DND-41 (cell line): ENCODE measurements at regions not wholly inside any gene's neighbourhood (a gene's known extent, or its start where the extent isn't known, plus 50 kb on each side); places are given as distances from the start of the nearest gene placed in this dataset.

Experiments used
- CTCF ChIP-seq: IDR thresholded peaks from 2 replicates; pipeline ENCODE4 v1.5.1; 2012; ENCODE audit warnings: borderline replicate concordance, low read length, moderate library complexity, mild to moderate bottlenecking; ENCODE audit not compliant: poor library complexity, severe bottlenecking; ENCODE audit errors: extremely low read depth
- EZH2 ChIP-seq: IDR thresholded peaks from 3 replicates; pipeline ENCODE4 v1.6.1; 2012; ENCODE audit warnings: borderline replicate concordance, low read depth, mild to moderate bottlenecking, moderate library complexity, low read length, inconsistent platforms; ENCODE audit not compliant: severe bottlenecking

GRCh38 chr6:139485185-139485584, 110.7 kb upstream of the CITED2 start:
- TF ChIP-seq CTCF (no peak), EZH2 (no peak)
